Cardiac septum (tissue), 1 donor: ENCODE measurements at regions not wholly inside any gene's neighbourhood (a gene's known extent, or its start where the extent isn't known, plus 50 kb on each side); places are given as distances from the start of the nearest gene placed in this dataset.

Experiments used
- DNase-seq: peaks from one replicate; pipeline ENCODE4 v3.0.0-alpha.2; 2020; ENCODE audit warnings: low spot score
- intact Hi-C: fragments of 100-400 bp; cut with DNase I; formaldehyde crosslinking; loops from one replicate; pipeline ENCODE4 v1.14.0; 2022
- donor health status: DM: no; HTN: no; CAD: no.

DNA sequence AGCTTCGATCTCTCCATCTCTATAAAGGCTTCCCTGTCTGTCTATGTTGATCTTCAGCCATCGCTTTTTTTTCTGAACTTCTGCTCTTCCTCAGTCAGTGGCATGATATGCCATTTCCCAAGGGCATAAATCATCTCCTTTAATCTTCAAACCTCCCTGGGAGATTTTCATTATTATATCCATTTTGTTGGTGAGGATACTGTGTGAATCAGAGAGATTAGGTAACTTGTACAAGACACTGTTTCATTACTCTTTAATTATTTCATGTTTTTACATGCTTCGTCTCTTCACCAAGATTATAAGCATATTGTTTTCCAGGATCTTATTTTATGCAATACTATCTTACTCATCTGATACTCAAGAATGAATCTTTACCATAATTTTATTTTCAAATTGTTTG, 124.8 kb upstream of the ATP11B start:
- DNase-seq, result no peak
- intact Hi-C loops, result no loop called here

DNA sequence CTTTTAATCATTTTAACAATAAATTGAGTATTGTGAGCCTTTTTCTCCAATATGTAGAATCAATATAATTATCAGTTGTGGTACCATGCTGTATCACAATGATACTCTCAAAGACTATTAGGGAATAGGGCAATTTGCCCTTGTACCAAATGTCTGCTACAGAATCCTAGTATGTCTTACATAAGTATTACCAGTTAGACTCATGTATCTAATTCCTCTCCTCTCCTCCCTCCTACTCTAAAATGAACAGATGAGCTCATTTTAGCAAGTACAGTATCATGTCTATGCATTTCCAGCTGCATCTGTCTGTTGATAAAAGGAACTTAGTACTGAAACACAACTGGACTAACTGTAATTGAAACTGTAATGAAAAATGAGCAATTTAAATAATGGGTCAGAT, 124.3 kb upstream of the ATP11B start:
- DNase-seq, result no peak
- intact Hi-C loops, result no loop called here

DNA sequence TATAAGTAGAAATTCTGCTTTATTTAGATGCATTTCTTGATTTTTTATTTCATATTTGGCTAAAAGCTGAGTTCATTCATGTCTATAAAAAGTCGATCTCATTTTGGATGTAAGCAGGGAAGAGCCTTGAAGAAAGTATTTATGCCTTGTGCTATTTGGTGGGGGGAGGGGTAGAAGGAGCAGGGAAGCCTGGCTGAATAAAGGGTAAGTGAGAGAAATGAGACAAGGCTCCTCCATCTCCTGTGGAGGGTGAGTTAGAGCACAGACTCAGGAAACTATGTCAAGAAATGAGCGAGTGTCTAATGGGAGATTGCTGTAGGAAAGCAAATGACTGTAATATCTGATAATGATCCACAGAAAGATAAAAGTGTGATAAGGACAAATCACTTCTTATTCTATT, 121.8 kb upstream of the ATP11B start:
- intact Hi-C loops, result no loop called here
- no peak for DNase-seq

DNA sequence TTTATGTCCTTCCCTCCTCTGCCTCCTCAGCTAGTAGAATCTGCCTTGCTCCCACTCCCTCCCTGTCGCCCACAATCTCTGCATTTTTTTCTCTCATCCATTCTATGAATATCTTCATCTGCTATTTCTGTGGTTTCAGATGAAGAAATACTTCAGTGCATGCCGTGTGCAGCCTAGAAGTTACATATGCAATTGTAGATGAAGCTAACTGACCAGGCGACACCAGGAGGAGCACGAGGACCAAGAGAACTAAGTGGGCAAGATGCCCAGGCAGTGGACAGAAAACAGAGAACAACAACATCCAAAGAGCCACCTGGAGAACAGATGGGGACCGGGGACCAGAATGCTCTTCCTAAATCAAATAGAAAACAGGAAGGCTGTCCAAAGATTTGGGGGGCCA, 121.4 kb upstream of the ATP11B start:
- DNase-seq, result no peak
- intact Hi-C loops, result no loop called here

- intact Hi-C loops, result no loop called here
- DNase-seq, result no peak
Observed at GRCh38 chr3:182673336-182673735, 120.0 kb upstream of the ATP11B start.

- peak; percentile 75 for DNase-seq
Observed at GRCh38 chr3:182682263-182683241, 110.8 kb upstream of the ATP11B start.

DNA sequence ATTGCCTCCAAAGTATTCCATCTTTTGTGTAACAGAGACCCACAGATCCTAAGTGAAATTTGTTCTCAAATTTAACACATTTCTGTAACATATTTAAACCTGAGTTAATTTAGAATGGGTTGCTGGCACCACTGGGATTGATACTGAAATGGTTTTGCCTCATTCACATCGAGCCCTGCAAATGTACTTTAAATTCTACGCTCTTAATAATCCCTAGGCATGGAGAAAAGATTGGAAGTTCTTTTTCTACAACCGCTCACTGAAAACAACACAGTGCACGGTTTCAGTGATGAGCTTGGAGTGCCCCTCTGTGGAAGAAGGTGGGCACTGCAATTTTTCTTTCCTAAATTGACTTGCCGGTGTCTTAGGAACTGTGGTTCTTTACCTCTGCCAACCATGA, 109.9 kb upstream of the ATP11B start:
- DNase-seq, result no peak

More at GRCh38 chr3:182682263-182683241, 110.8 kb upstream of the ATP11B start:
- intact Hi-C loops, result loop anchor here (1.0 kb wide), 1 partner anchor 973 kb away; no protein-coding TSS in a partner anchor

DNA sequence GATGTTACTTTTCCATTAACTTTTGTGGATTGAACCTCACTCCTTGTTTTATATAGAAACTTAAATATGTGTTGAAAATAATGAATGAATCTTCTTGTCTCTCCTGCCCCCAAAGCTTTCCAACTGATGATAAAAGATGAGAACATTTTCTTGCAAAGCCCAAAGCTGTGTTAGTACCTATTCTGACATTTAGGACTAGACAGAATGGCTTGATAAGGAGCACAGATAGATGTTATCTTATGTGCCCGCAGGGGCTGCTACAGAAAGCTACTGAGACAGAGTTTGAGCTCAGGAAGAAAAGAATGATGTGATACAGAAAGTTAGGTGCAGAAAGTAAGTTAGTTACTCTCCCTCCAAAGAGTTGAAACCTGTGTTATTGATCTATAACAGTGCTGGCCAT, 109.4 kb upstream of the ATP11B start:
- DNase-seq, result no peak
- intact Hi-C loops, result loop anchor here (1.0 kb wide), 1 partner anchor 975 kb away; no protein-coding TSS in a partner anchor

More for the DNA sequence above, 109.9 kb upstream of the ATP11B start:
- intact Hi-C loops, result loop anchor here (1.0 kb wide), 1 partner anchor 974 kb away; no protein-coding TSS in a partner anchor

DNA sequence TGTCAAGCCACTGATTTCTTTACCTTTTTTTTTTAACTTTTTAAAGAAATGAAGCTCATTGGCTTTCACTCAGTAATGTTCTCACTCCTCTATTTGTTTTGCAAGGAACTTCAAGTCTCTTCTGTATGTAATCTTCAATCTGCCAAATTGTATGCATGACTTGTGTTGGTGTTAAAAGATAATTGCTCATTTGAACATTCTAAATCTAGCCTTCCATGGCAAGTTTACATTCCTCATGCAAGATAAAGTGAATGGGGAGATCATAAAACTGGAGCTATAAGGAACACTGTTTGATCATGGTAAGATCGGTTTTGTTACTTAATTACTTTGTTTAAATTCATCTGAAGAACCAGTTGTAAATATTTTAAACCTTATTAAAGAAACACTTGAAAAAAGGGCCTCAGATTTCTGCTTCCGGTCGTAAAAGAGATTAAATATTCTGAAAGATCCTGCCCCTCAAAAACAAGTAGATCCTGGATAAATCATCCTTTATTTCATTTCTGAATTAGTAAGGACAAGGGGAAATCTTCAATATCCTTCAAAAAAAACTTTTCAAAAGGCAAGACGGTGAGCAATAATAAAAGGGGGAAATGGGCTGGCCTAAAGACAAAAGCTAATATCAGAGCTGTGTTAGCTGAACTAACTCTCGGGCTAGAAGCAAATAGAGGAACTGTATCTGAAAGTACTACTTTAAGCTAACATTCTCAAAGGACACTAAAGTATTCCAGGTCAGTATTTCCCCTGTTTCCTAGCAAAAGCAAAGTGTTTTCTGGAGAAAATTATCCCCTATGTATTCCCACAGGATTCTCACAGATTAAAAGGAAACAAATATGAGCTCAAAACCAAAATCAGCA, 107.0 kb upstream of the ATP11B start:
- intact Hi-C loops, result no loop called here
- no peak for DNase-seq

DNA sequence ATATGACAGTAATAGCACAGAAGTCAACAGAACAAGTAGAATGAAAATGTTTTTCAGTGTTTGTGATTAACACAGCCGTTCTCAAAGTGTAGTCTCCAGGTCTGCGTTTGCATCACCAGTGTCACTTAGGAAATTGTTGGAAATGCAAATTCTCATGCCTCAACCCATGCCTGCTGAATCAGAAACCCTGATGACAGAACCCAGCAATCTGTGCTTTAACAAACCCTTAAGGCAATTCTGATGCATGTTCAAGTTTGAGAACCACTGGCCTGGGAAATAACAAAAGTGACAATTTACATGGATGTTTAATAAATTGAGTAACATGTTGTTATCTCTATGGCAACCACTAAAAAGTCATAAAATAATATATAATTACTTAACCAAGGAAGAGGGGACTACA, 103.1 kb upstream of the ATP11B start:
- intact Hi-C loops, result no loop called here

GRCh38 chr3:182692021-182692420, 101.3 kb upstream of the ATP11B start:
- intact Hi-C loops, result no loop called here
- no peak for DNase-seq

More for the DNA sequence above, 103.1 kb upstream of the ATP11B start:
- DNase-seq, result no peak

- no peak for DNase-seq
- intact Hi-C loops, result no loop called here
Observed at GRCh38 chr3:182692695-182693094, 100.6 kb upstream of the ATP11B start.

DNA sequence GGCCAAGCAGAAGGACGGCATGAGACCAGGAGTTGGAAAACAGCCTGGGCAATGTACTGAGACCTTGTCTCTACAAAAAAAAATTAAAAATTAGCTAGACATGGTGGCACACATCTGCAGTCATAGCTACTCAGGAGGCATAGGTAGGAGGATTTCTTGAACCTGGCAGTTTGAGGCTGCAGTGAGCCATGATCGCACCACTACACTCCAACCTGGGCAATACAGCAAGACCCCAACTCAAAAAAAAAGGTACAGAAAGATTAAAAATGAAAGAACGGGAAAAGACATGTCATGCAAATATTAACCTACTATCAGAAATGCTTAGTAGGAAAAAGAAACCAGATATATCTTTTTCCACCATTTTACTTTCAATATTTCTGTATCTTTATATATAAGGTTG, 99.6 kb upstream of the ATP11B start:
- no peak for DNase-seq

GRCh38 chr3:182696916-182697315, 96.4 kb upstream of the ATP11B start:
- intact Hi-C loops, result no loop called here
- no peak for DNase-seq

More for the DNA sequence above, 99.6 kb upstream of the ATP11B start:
- intact Hi-C loops, result no loop called here

DNA sequence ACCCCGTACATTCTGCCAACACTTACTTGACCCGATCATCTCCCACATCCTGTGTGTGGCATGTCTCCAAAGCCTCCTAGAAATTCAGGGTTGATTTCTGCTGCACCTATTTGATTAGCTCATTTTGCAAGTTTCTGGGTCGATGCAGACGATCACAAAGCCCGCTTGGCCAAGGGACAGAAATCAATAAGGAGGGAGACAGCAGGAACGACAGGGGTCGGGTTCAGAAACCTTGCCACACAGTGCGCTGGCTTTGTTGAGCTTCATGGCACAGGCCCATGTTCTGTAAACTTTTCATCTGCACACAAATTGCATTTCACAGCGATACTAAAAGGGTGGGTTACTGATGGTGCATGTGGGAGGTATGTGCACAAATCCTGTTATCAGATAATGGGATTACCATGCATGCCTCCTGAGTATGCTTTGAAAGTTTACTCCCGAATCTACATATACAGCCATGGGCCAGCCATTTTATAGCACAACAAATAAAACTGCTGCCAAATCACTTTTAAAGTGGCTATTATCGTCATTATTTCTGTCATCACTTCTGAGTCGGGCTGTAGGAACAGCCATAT, 95.9 kb upstream of the ATP11B start:
- no peak for DNase-seq
- intact Hi-C loops, result no loop called here

GRCh38 chr3:182698078-182698477, 95.2 kb upstream of the ATP11B start:
- DNase-seq, result no peak
- intact Hi-C loops, result no loop called here

GRCh38 chr3:182699550-182700170, 93.6 kb upstream of the ATP11B start:
- no peak for DNase-seq
- intact Hi-C loops, result no loop called here

DNA sequence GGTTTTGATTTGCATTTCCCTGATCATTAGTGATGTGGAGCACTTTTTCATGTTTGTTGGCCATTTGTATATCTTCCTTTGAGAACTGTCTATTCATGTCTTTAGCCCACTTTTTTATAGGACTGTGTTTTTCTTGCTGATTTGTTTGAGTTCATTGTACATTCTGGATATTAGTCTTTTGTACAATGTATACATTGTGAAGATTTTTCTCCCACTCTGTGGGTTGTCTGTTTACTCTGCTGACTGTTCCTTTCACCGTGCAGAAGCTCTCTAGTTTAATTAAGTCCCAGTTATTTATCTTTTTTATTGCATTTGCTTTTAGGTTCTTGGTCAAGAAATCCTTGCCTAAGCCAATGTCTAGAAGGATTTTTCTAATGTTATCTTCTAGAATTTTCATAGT, 91.1 kb upstream of the ATP11B start:
- intact Hi-C loops, result no loop called here
- no peak for DNase-seq

GRCh38 chr3:182703233-182703632, 90.1 kb upstream of the ATP11B start:
- intact Hi-C loops, result no loop called here
- DNase-seq, result no peak
